A673 (cell line): ENCODE measurements at regions not wholly inside any gene's neighbourhood (a gene's known extent, or its start where the extent isn't known, plus 50 kb on each side); places are given as distances from the start of the nearest gene placed in this dataset.

Experiments
- CTCF ChIP-seq: fragments of 300-800, 200-600 bp; sonication (generic); conservative IDR thresholded peaks from 2 replicates; pipeline ENCODE4 v1.5.1; 2017; ENCODE audit warnings: low read depth, mild to moderate bottlenecking, antibody characterized with exemption, low read length, moderate library complexity, mixed read lengths
- EZH2 ChIP-seq: fragments of 200-600 bp; sonication (generic); IDR thresholded peaks from 2 replicates; pipeline ENCODE4 v1.6.1; 2017; ENCODE audit warnings: borderline replicate concordance, low read depth, mild to moderate bottlenecking, mixed read lengths, antibody characterized with exemption, low read length; ENCODE audit not compliant: poor library complexity, severe bottlenecking

- no peak for TF ChIP-seq CTCF
- no peak for TF ChIP-seq EZH2
These were observed 107.9 kb upstream of the VGLL2 start for GRCh38 chr6:117157448-117157847.
